ENCODE measurements at regions not wholly inside any gene's neighbourhood (a gene's known extent, or its start where the extent isn't known, plus 50 kb on each side); places are given as distances from the start of the nearest gene placed in this dataset.

- TF ChIP-seq POLR2AphosphoS5 (IDR thresholded peaks at IDR 0.05; ENCODE audit: low read depth, low read length) (no peak), POLR2A (IDR thresholded peaks at IDR 0.05; ENCODE audit: low read depth, low read length) (no peak)
Observed at GRCh38 chr2:8154936-8155335, 526.9 kb upstream of the ID2 start.

Measured in GM12891 (cell line).